Cerebellar cortex (tissue), 1 donor: ENCODE measurements at regions not wholly inside any gene's neighbourhood (a gene's known extent, or its start where the extent isn't known, plus 50 kb on each side); places are given as distances from the start of the nearest gene placed in this dataset.
"Not testable (repeated sequence)": the region's sequence is repeated elsewhere in the genome, so short reads cannot be mapped to it uniquely, and the experiment has no call there.

Experiments used
- DNase-seq: peaks from one replicate; pipeline ENCODE4 v3.0.0-alpha.2; 2015; ENCODE audit warnings: low spot score

GRCh38 chr2:187871506-187871905, 317.3 kb upstream of the TFPI start:
- DNase-seq = no peak

GRCh38 chr2:187873132-187873531, 318.9 kb upstream of the TFPI start:
- DNase-seq = no peak

- DNase-seq = no peak
Observed at GRCh38 chr2:187874786-187875185, 320.6 kb upstream of the TFPI start.

- DNase-seq = no peak
Observed at GRCh38 chr2:187875261-187876141, 321.3 kb upstream of the TFPI start.

- no peak for DNase-seq
Observed at GRCh38 chr2:187876554-187876953, 322.3 kb upstream of the TFPI start.

GRCh38 chr2:187877391-187877790, 323.2 kb upstream of the TFPI start:
- DNase-seq = no peak

- DNase-seq = no peak
Observed at GRCh38 chr2:187878112-187878511, 323.9 kb upstream of the TFPI start.

- no peak for DNase-seq
Observed at GRCh38 chr2:187879491-187879890, 325.3 kb upstream of the TFPI start.

GRCh38 chr2:187884003-187884402, 329.8 kb upstream of the TFPI start:
- DNase-seq = no peak

GRCh38 chr2:187890690-187891089, 336.5 kb upstream of the TFPI start:
- no peak for DNase-seq

GRCh38 chr2:187900021-187900420, 345.8 kb upstream of the TFPI start:
- no peak for DNase-seq

- DNase-seq = no peak
Observed at GRCh38 chr2:187906021-187906420, 351.8 kb upstream of the TFPI start.

GRCh38 chr2:187910922-187911321, 356.7 kb upstream of the TFPI start:
- DNase-seq = not testable (repeated sequence)

GRCh38 chr2:187912950-187913349, 358.7 kb upstream of the TFPI start:
- no peak for DNase-seq

GRCh38 chr2:187915810-187916209, 361.6 kb upstream of the TFPI start:
- no peak for DNase-seq

- no peak for DNase-seq
Observed at GRCh38 chr2:187916799-187917198, 362.6 kb upstream of the TFPI start.

GRCh38 chr2:187917535-187917934, 363.3 kb upstream of the TFPI start:
- no peak for DNase-seq

GRCh38 chr2:187918996-187919821, 365.0 kb upstream of the TFPI start:
- no peak for DNase-seq

- no peak for DNase-seq
Observed at GRCh38 chr2:187920511-187920910, 366.3 kb upstream of the TFPI start.

- DNase-seq = no peak
Observed at GRCh38 chr2:187922846-187923245, 368.6 kb upstream of the TFPI start.

- DNase-seq = no peak
Observed at GRCh38 chr2:187924293-187924692, 367.4 kb upstream of the GULP1 start.

- DNase-seq = no peak
Observed at GRCh38 chr2:187934236-187934635, 357.4 kb upstream of the GULP1 start.

- DNase-seq = no peak
Observed at GRCh38 chr2:187934692-187935091, 357.0 kb upstream of the GULP1 start.
